GM21576 (cell line): ENCODE measurements at regions not wholly inside any gene's neighbourhood (a gene's known extent, or its start where the extent isn't known, plus 50 kb on each side); places are given as distances from the start of the nearest gene placed in this dataset.
A peak's percentile ranks its signal among the peaks of the same experiment; 100 is the strongest.

Experiments used
- ATAC-seq: cut with Tn5 transposase; IDR thresholded peaks from one replicate; pipeline ENCODE4 v1.9.1; 2021; ENCODE audit warnings: mild to moderate bottlenecking, moderate library complexity; ENCODE audit not compliant: unreplicated experiment

DNA sequence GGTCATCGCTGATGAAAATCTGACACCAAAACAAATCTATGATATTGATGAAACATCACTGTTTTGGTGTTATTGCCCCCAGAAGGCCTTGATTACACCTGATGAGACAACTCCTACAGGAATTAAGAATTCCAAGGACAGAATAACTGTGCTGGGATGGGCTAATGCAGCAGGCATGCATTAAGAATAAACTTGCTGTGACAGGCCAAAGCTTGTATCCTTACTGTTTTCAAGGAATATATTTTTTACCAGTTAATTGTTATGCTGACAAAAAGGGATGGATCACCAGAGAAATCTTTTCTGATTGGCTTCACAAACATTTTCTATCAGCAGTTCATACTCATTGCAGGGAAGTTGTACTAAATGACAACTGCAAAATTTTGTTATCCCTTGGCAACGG, 278.2 kb downstream of the IKZF2 start:
- ATAC-seq = no peak

DNA sequence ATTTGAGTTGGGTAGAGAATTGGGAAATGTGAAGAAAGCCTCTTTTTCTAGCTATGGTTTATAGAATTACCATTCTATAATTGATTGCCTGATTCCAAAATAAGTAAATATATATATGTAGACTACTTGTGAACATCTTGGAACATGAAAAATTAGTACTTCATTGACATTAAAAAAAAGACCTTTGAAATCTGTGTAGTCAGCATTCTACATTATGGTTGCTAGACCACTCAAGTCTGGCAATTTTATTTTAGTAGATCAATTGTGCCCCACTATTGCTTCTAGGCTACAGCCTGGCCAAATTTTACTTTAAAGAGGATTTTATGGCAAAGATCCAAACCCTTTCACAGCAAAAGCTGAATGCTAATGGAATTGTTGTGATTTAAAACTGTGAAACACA, 279.8 kb downstream of the IKZF2 start:
- no peak for ATAC-seq

DNA sequence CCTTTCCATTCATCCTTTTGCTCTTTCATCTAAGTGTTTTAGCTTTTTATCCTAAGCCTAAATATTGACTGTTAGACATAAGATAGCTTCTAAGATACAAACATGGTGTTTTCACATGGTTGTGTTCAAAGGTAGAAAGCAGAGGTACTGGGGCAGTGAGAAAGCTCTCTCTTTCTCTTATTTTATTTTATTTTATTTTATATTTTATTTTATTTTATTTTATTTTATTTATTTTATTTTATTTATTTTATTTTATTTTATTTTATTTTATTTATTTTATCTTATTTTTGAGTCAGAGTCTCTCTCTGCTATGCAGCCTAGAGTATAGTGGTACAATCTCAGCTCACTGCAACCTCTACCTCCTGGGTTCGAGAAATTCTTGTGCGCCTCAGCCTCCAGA, 287.2 kb downstream of the IKZF2 start:
- no peak for ATAC-seq

DNA sequence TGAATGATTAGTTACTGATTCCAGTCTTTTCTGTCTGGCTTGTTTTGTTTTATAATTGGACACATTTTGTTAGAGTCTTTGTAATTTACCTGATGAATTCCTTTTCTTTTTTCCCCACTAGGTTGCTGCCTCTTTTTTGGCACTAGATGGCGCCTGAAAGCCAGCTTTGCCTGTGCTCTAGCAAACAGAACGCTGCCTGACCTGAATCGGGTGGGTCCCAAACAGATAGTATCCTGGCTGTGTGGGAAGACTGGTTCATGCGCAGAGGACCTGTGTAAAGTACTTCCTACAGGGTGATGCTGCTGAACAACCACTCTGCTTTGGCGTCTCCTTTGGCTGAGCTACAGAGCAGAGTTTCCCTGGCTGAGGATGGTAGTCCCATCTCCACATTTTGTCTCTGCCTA, 288.2 kb downstream of the IKZF2 start:
- ATAC-seq = no peak

DNA sequence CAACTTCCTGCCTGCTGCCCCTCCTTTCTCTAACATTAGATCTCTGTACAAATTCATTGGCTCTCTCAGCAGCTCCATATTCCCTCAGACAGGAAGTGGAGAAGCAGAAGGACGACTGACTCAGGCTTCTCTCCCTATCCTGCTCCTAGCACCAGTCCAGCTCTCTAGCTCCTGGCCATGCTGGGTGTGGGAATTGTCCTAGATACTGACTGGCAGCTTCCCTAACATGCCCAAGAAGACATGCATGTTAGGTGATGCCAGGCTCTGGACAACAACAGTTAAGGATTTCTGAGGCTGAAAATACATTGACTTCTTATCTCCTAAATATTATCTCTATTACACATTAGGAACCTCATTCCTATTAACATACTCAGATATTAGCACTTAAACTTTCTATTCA, 292.9 kb downstream of the IKZF2 start:
- no peak for ATAC-seq

DNA sequence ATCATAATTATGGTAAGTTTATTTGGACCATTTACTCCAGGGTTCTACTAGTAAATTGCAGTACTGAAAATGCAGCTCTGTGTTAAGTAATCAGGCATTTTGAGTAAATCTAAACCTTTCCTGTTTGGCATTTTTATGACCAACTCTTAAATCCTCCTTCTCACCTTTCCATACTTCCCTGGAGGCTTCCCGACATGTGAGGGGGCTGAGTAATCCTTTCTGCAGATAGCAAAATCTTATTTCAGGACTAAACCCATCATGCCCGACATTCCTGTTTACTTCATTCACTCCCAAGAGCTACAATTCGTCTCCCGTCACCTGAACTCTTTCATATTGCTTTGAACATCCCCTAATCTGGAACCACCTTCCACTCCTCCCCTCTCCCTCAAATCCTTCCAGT, 296.6 kb downstream of the IKZF2 start:
- ATAC-seq = no peak

DNA sequence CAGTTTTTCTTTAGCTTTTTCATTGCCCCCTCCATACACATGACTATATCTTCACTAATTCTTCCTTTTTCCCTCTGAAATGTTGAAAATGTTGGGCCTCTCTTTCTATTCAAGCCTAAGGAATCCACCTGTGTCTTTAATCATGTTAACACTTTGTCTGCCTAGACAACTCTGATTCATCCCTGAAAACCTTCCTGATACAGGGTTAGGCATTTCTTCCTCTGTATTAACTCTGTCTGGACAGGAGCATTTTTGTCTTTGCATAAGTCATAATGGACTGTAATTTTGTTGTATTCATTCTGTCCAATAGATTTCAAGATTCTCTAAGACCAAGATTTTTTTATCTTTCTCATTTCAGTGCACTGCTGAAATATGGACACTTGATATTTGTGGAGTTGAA, 297.3 kb downstream of the IKZF2 start:
- no peak for ATAC-seq

DNA sequence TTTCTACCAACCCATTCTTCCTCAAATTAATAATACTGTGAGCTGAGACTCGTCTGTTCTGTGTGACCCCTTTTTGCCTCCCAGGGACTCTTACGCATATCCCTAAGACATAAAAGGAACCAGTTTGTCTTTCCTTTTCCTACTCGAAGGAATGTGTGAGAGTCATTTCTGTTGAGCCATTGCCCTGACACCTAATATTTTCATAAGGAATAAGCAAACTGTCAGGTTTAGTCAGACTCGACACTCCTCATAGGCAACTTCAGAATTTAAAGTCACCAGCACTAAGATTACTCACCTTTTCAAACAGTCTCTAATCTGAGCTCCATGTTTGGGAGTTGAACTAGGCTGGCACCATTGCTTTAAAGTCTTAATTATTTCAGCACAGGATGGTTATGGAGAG, 305.5 kb downstream of the IKZF2 start:
- no peak for ATAC-seq

DNA sequence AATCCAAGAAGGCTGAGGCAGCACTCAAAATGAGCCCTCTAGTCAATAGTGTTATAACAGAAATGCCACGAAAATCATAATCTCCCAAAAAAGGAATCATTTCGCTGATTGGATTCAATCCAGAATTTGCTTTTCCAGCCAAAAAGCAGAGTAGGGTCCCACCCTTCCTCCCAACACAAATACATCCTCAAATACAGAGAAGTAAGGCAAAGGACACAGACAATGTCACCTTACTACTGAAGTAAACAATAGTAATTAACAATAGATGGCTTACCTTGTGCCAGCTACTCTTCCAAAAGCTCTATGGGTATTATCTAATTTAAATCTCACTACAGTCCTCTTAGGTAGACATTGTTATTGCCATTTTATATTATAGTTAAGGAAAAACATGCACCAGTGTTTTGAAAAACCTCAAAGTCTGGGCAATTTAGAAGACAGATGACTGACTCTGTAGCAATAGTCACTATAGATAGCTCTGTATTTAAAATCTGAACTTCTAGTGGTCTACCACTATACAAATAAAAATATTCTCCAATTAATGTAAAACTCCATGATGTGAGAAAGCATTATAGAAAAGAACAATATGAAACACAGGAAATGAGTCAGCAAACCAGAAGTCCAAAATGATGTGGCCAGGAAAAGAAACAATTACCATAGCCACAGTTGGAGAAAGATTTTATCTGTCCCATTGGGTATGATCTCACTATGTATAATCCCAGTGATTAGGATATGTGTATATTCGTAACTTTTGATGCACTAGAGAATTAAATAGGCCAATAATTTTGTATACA, 305.0 kb upstream of the ERBB4 start:
- no peak for ATAC-seq

DNA sequence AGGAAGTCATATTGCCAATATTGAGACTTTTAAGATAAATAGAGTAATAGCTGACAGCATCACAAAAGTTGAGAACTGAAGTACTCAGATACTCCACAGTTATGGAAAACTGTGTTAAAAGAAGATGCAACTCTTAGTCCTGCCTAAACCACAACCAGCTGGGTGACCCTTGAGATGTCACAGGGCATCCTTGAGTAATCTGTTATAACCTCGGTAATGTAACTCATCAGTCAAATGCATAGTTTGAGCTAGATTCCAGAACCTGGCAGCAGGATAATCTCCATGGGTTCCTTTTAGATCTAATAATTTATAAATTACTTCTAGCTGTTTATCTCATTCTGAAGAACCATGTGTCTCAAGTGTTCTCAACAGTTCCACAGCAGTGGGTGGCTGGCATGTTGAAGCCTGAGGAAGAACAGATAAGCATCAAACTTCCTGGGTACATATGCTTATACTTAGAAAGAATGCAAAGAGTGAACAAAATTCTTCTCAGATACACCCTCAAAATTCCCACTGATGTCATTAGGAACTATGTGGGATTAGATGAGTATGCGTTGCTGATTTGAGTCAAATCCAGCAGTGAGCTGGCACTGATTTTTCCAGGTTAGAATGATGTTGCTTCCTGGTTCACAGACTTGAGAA, 304.1 kb upstream of the ERBB4 start:
- no peak for ATAC-seq

DNA sequence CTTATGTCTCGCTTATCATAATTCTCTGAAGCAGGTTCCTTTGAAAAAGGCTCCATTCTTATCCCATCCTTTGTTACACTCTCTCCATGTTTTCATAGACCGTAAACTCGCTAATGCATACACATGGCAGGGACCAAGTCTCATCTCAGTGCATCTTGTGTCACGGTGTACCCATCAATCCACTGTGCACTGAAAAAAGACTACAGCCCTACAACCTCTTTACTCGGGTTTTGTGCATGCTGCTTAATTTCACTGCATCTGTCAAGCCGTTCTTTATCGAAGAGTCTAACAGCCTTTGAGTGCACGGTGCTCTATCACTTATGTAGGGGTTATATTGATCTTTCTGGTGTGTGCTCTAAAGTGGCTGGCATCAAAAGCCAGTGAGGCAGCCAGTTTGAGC, 302.9 kb upstream of the ERBB4 start:
- no peak for ATAC-seq

DNA sequence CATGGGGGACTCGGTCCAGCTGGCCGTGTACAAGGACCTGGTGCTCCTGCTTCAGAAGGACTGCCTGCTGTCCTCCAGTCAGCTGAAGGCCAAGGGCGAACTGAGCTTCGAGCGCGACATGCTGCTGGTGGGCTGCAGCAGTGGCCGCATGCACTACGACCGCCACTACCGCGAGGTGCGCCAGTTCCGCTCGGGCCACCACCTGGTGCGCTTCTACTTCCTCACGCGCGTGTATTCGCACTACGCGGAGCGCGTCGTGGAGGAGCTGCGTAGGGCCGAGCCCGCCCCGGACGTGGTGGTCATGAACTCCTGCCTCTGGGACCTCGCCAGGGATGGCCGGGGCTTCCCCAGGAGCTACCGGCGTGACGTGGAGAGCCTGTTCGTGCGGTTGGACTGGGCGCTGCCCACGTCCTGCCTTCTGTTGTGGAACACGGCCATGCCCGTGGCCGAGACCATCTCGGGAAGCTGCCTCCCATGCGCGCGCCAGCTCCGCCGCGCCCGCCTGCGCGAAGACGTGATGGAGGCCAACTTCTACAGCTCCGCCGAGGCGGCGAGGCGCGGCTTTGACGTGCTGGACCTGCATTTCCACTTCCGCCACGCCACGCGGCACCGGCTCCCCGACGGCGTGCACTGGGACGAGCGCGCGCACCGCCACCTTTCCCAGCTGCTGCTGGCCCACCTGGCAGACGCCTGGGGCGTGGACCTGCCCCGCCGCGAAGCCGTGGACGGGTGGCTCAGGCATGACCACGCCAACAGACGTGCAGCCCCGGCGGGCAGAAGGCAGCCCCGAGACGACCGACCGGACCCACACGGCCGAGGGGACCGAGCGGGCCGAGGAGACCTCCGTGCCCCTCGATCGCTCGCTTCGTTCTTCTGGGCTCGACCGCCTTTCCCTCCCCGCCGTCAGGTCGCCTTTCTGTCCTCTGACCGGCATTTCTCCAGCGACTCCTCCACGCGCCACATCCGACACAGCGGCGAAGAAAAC, 293.9 kb upstream of the ERBB4 start:
- no peak for ATAC-seq

DNA sequence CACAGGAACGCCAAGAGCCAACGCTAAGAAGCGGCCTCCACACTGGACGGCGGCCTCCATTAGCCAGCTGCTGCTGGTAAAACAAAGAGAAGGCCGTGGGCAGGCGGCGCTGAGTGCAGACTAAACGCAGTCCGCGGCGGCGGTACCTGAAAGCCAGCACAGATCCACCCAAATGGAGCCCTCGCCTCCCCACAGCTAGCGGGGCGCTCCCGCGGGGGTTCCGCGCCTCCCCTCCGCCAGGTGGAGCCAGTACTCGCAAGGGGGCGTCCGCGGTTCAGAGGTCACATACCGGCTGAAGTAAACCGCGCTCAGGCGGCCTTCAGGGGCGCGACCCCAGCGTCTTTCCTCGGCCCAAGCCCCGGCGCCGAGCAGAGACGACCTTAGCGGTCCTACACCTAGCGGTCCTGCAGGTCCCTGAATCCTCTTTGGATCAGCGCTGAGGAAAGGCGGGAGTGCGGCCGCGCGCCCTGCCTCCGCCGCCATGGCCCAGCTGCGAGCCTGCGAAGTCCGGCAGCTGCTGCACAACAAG, 293.1 kb upstream of the ERBB4 start:
- no peak for ATAC-seq

DNA sequence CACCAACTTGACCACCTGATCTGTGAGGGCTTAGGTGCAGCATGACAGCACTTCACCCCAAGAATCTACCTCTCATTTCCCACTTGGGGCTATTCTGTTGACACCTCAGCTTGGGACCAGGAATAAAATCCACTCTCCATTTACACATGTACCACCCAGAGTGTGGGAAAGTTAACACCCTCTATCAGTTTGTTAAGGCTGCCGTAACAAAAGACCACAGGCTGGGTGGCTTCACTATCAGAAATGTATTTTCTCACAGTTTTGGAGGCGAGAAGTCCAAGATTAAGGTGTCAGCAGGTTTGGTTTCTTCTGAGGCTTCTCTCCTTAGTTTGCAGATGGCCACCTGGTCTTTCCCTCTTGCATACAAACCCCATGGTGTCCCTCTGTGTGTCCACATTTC, 277.7 kb upstream of the ERBB4 start:
- ATAC-seq = no peak

DNA sequence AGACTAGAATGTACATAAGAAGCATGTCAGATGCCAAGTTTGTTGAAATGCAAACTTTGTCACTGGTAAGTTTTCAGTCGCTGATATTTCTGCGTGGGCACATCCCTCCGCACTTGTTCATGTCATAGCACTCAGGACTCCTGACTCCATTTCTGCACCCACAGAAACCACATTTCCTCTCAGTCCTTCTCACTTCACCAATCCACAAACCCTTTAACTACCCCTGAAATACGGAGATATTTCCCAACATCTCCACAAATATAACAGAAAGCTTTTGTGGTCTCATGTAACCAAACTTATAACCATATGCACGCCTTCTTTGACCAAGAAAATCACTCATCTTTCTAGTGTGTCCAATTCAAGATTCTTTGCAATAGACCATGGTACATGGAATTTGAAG, 276.9 kb upstream of the ERBB4 start:
- ATAC-seq = peak; percentile 45

DNA sequence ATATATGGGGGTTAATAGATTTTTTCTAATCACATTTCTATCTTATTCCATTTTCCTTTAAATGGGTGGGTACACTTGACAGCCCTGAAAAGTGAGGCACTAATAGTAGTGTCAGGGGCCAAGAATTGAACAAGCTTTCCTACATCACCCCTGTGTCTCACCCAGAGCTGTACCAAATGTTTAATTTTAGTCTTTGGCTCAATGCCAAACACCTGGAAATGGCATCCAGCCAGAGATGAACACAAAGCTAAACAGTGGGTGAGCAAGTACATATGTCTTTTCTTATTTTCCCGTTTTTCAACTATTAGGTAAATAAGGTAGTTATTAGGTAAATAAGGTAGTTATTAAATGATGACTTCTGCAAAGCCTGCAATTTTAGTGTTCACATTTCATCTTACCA, 276.3 kb upstream of the ERBB4 start:
- ATAC-seq = no peak

DNA sequence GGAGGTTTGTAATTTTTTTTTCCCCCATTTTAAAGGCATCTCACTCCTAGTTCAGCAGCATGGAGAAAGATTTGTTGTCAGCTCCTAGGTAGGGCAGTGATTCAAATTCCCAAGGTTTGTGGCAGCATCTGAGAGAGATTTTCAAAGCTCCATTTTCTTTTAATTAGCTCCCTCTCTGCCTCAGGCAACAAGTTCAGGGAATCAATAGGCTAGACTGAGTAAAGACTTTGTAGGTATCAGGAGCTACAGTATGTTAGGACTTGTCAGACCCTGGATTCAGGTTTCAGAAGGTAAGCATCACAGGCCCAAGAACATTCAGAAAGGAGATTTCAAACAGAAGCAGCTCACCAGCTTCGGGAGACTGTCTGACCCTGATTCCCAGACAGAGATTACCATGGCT, 273.3 kb upstream of the ERBB4 start:
- no peak for ATAC-seq

DNA sequence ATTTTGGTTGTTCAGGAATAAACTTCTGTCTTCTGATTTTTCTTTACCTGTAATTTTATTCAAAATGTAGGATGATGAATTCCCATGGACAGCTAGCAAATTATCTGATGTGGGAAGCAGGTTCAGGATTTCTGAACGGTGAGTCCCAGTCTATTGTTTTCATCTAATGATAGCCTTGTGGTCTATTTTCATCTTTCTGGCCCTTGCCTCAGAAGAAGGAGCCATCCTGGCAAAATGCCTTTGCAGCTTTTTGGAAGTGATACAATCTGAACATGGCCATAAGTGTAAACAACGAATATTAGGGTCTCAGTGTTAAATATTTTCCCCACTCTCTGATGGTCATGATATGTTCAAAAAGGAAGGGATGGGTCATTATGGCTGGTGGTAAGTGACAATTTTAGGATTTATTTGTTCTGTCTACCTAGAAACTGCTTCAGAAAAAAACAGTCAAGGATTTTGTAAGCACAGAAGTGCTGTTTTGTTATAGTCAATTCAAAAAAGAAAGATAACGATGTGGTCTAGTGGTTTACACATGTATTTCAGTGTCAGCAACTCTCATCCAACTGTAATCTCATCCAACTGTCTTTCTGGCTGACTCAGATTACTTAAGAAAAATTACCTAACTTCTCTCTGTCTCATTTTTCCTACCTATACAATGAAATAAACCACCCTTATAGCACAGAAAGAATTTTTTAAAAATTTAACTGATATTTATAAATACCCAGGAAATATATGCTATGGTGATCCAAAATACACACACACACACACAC, 272.6 kb upstream of the ERBB4 start:
- ATAC-seq = no peak

DNA sequence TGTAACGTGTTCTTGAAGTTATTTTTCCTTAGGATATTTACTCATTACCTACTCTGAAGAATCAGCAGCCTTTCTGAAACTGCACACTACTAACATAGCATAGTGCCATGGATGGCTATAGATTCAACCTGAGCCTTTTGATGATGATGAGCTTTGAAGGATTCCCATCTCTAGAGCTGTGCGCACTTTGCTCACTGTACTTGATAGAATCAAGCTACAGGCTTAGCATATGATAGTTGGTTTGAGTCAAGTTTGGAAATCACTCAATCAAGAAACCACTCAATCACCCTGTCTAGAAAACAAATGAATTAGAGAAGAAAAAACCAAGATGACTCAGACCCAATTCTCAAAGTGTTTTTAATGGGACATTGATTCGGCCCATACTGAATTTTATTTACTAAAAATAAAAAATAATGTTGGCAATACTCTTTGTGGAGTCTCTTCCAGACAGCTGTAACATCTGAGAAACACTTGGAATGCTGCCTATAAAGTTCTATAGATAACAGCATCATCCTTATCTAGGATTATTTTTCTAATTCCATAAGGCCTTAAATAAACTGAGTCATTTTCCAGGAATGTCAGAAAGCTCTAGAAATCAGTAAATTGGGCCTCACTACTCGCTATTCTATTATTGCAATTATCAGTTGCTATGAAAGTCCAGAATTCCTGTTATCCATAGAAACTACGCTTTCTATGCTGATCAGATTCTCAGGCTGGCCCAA, 259.0 kb upstream of the ERBB4 start:
- ATAC-seq = no peak

DNA sequence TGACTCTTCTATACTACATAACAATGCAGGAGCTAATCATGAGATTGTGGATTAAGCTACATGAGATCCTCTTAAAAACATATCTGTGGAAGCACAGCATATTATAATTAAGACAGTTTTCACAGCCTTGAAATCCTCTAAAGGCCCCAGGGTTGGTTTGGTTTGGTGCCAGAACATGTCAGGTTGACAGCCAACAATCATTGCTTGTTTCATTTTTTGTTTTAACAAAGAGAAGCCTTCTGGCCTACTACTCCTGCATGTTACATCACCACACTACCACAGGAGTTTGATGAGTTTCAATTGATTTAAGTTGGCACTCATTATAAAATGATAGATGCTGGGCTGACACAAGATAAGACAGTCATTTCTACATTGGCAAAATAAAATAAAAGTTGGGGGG, 255.9 kb upstream of the ERBB4 start:
- no peak for ATAC-seq
